GM12878 (cell line): ENCODE measurements at regions not wholly inside any gene's neighbourhood (a gene's known extent, or its start where the extent isn't known, plus 50 kb on each side); places are given as distances from the start of the nearest gene placed in this dataset.

Source experiments
- ATAC-seq: fragments of 200-7000 bp; cut with Tn5 transposase; 3 replicates; pipeline ENCODE4 v1.9.1; 2020; ENCODE audit warnings: mild to moderate bottlenecking, moderate library complexity
- BruUV-seq: library from RNA; stranded (reverse); fragments of 400-500 nt; replicated peaks from 2 replicates; lab custom pipeline; 2021; lab: Mats Ljungman, UMichigan
- CTCF ChIA-PET: fragments of 300-600 bp; sonication (Branson Sonifier 250); formaldehyde crosslinking; extraction: SDS; loops from one replicate; lab custom pipeline; 2021; ENCODE audit warnings: inconsistent platforms; lab: Yijun Ruan, JAX
- POLR2A ChIA-PET: fragments of 350-600 bp; formaldehyde crosslinking; extraction: SDS; loops from one replicate; lab custom pipeline; 2021; ENCODE audit warnings: inconsistent platforms; lab: Charles Lee
- RAD21 ChIA-PET: fragments of 300-600 bp; sonication (Branson Sonifier 250); formaldehyde crosslinking; loops from one replicate; lab custom pipeline; 2023; ENCODE audit warnings: antibody characterized with exemption; ENCODE audit not compliant: unreplicated experiment; lab: Charles Lee
- SMC1A ChIA-PET: fragments of 300-600 bp; sonication (Branson Sonifier 250); formaldehyde crosslinking; loops from one replicate; lab custom pipeline; 2023; ENCODE audit not compliant: unreplicated experiment, uncharacterized antibody; lab: Charles Lee
- DNase-seq: peaks from one replicate; pipeline ENCODE4 v3.0.0-alpha.2; 2011; ENCODE audit warnings: low read depth, low spot score
- FAIRE-seq: peaks from 3 replicates; lab custom pipeline; 2011; peaks lifted over from hg19 to GRCh38; lab: Jason Lieb, UNC
- H2AFZ ChIP-seq: 2 replicates; pipeline ENCODE4 v1.6.0; 2011; ENCODE audit warnings: low read depth, low read length, control low read depth; ENCODE audit not compliant: control insufficient read depth
- H3K27ac ChIP-seq: 2 replicates; pipeline ENCODE4 v1.5.1; 2011; ENCODE audit warnings: control low read depth; ENCODE audit not compliant: control insufficient read depth, insufficient read depth
- H3K27me3 ChIP-seq, 2 experiments: replicated peaks in 1 of 2; 2 replicates each; pipeline versions ENCODE4 v1.6.0 to v1.6.1; 2011; ENCODE audit warnings: low read length in 1 of 2; ENCODE audit not compliant: control insufficient read depth in 2 of 2, insufficient read depth in 2 of 2
- H3K36me3 ChIP-seq, 2 experiments: 2 replicates each; pipeline ENCODE4 v1.5.1; 2011; ENCODE audit warnings: low read length in 1 of 2; ENCODE audit not compliant: control insufficient read depth in 2 of 2, insufficient read depth in 2 of 2
- H3K4me1 ChIP-seq: 2 replicates; pipeline ENCODE4 v1.6.1; 2011; ENCODE audit warnings: mild to moderate bottlenecking, low read length, moderate library complexity, mixed read lengths; ENCODE audit not compliant: control insufficient read depth, insufficient read depth
- H3K4me2 ChIP-seq: 2 replicates; pipeline ENCODE4 v1.6.0; 2011; ENCODE audit warnings: control low read depth; ENCODE audit not compliant: control insufficient read depth, insufficient read depth
- H3K4me3 ChIP-seq: fragments of 200-600 bp; sonication (generic); 2 replicates; pipeline ENCODE4 v1.5.1; 2016
- H3K79me2 ChIP-seq: 2 replicates; pipeline ENCODE4 v1.6.0; 2011; ENCODE audit warnings: low read length; ENCODE audit not compliant: control insufficient read depth, insufficient read depth
- H3K9ac ChIP-seq: 2 replicates; pipeline ENCODE4 v1.8.0; 2011; ENCODE audit warnings: low read length, control low read depth, mixed read lengths; ENCODE audit not compliant: control insufficient read depth, insufficient read depth
- H3K9me3 ChIP-seq: replicated peaks from 3 replicates; pipeline ENCODE4 v1.5.1; 2011; ENCODE audit warnings: mild to moderate bottlenecking, low read length; ENCODE audit not compliant: control insufficient read depth, insufficient read depth
- H4K20me1 ChIP-seq: 2 replicates; pipeline ENCODE4 v1.6.0; 2011; ENCODE audit not compliant: control insufficient read depth, insufficient read depth
- CREM ChIP-seq: IDR thresholded peaks from 2 replicates; pipeline ENCODE4 v1.6.1; 2014; ENCODE audit warnings: antibody characterized with exemption, low read depth
- DPF2 ChIP-seq: fragments of 450-650 bp; IDR thresholded peaks from 2 replicates; pipeline ENCODE4 v1.6.1; 2017; ENCODE audit warnings: mild to moderate bottlenecking
- HDAC6 ChIP-seq: fragments of 200-600 bp; sonication (generic); IDR thresholded peaks from one replicate; pipeline ENCODE4 v1.8.0; 2017; ENCODE audit warnings: antibody characterized with exemption; ENCODE audit not compliant: unreplicated experiment
- KAT2A ChIP-seq: conservative IDR thresholded peaks from 2 replicates; pipeline ENCODE4 v1.6.1; 2011; ENCODE audit warnings: low read depth, low read length; ENCODE audit not compliant: control insufficient read depth
- SMAD5 ChIP-seq: IDR thresholded peaks from 2 replicates; pipeline ENCODE4 v1.6.1; 2016; ENCODE audit warnings: antibody characterized with exemption, low read depth
- SP1 ChIP-seq: IDR thresholded peaks from one replicate; pipeline ENCODE4 v1.6.1; 2011; ENCODE audit warnings: low read depth, low read length
- ZNF207 ChIP-seq: fragments of 450-650 bp; IDR thresholded peaks from 2 replicates; pipeline ENCODE4 v1.6.1; 2014; ENCODE audit warnings: antibody characterized with exemption, mild to moderate bottlenecking, borderline replicate concordance
- WGBS: methylation state at CpG from one replicate; pipeline ENCODE4 v1.1.6; 2016; ENCODE audit warnings: low lambda C conversion rate; ENCODE audit not compliant: insufficient replicate concordance, insufficient coverage; ENCODE audit errors: missing lambda C conversion rate; 5-methylcytosine and 5-hydroxymethylcytosine counted together
- in situ Hi-C: fragments of 300-500 bp; cut with MboI; formaldehyde crosslinking; loops from 9 replicates; pipeline ENCODE4 v1.14.3; 2018; ENCODE audit warnings: mixed read lengths
- intact Hi-C: fragments of 100-400 bp; cut with micrococcal nuclease; formaldehyde crosslinking; loops from one replicate; pipeline ENCODE4 v1.14.2; 2022; ENCODE audit not compliant: unreplicated experiment
- TF ChIP-seq, protein P1 (sequence below): IDR thresholded peaks from 2 replicates; pipeline ENCODE4 v1.6.1; 2011; ENCODE audit warnings: mild to moderate bottlenecking, low read depth, low read length, moderate library complexity; ENCODE audit not compliant: insufficient replicate concordance
- TF ChIP-seq, protein P2 (sequence below): fragments of 450-650 bp; IDR thresholded peaks from 2 replicates; pipeline ENCODE4 v1.6.1; 2016; ENCODE audit warnings: mild to moderate bottlenecking
- TF ChIP-seq, protein P3 (sequence below): IDR thresholded peaks from 2 replicates; pipeline ENCODE4 v1.6.1; 2011; ENCODE audit warnings: borderline replicate concordance, low read depth, mild to moderate bottlenecking, moderate library complexity, mixed read lengths, low read length; ENCODE audit not compliant: insufficient read depth; ENCODE audit errors: extremely low read length
- TF ChIP-seq, protein P4 (sequence below): IDR thresholded peaks from 2 replicates; pipeline ENCODE4 v1.6.1; 2011; ENCODE audit warnings: borderline replicate concordance, low read depth, mild to moderate bottlenecking, moderate library complexity, low read length; ENCODE audit not compliant: insufficient read depth, poor library complexity, severe bottlenecking

DNA sequence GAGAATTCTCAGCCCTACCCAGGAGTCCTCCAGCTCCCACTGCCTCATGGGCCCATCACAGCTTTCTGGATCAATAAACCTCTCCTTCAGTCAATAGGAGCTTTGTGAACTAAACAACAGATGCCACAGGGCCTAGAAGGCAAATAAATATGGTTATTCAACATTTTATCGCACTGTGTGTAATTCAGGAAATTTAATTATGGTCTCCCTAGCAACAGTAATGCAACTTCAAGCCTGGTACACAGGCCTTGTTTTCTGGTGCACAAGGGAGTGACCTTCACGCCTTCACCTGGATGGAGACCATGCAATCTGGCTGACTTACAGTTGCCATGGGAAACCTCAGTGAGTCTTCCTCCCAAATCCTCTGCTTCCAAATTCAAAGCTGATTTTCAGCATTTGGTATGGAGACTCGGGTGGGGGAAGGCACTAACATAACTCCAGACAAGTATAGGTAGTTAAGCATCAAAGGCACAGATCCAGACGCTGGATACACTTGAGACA, 441.0 kb upstream of the NPVF start:
- DNase-seq (no peak), FAIRE-seq (no peak), ATAC-seq (no peak)
- Histone ChIP-seq H3K27me3 (no peaks in the 10 kb centered on the region), H3K27ac (no peak overlapping the region), H3K36me3 (no peaks in the 10 kb centered on the region), H3K4me2 (no peak overlapping the region), H3K4me3 (no peak overlapping the region), H3K9me3 (no peaks in the 10 kb centered on the region), H2AFZ (no peak overlapping the region), H4K20me1 (no peaks in the 10 kb centered on the region), H3K4me1 (no peaks in the 10 kb centered on the region), H3K9ac (no peak overlapping the region), H3K79me2 (no peaks in the 10 kb centered on the region)
- in situ Hi-C loops (no loop called here), intact Hi-C loops (no loop called here)
- POLR2A ChIA-PET, result no interaction called here
- 8% methylated on average over 4 of the region's 4 CpGs for WGBS
- RAD21 ChIA-PET, result no interaction called here
- TF ChIP-seq, protein P1, sequence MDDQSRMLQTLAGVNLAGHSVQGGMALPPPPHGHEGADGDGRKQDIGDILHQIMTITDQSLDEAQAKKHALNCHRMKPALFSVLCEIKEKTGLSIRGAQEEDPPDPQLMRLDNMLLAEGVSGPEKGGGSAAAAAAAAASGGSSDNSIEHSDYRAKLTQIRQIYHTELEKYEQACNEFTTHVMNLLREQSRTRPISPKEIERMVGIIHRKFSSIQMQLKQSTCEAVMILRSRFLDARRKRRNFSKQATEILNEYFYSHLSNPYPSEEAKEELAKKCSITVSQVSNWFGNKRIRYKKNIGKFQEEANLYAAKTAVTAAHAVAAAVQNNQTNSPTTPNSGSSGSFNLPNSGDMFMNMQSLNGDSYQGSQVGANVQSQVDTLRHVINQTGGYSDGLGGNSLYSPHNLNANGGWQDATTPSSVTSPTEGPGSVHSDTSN, result no peak
- TF ChIP-seq, protein P2, sequence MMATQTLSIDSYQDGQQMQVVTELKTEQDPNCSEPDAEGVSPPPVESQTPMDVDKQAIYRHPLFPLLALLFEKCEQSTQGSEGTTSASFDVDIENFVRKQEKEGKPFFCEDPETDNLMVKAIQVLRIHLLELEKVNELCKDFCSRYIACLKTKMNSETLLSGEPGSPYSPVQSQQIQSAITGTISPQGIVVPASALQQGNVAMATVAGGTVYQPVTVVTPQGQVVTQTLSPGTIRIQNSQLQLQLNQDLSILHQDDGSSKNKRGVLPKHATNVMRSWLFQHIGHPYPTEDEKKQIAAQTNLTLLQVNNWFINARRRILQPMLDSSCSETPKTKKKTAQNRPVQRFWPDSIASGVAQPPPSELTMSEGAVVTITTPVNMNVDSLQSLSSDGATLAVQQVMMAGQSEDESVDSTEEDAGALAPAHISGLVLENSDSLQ, result no peak
- SMC1A ChIA-PET, result no interaction called here
- BruUV-seq, result no TSS peak
- CTCF ChIA-PET, result no interaction called here

DNA sequence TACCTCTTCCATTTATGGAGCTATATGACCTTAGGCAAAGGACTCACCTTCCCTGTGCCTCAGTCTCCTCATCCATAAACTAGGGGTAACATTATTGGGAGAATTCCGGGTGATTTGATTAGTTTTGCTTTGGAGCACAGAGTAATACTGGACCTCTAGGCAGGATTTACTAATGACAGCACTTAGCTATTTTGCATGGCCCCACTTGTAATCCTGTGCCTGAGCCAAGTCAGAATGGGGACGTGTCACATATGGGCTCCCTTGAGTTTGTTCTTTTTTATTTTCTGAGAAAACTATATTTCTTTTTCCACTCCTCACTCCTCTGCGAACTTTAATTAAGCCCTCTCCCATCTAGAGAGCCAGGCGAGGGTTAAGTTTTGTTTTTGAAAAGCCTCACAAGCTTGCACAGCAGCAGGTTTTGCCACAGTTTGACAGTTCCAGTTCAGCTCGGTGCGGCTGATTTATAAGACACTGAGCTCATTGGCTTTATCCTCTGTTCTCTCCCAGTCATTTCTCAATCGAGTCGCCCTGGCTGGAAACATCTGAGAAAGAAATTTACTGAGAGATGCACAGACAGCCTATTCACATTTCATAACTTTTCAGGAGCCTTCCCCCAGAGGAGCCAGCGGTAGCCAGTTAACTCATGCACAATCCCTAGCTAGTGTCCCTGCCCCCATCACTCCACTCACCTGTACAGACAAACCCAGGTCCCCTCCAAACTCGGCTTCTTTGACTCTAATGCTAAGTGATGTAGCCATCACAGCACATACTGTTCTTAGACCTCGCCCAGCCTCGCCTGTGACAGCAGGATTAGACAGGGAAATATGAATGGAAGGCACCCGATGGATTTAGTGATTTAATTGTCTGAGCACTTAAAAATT, 441.9 kb upstream of the NPVF start:
- ATAC-seq (no peak), FAIRE-seq (no peak), DNase-seq (no peak)
- H3K4me3 ChIP-seq, result no peak overlapping the region
- ChIA-PET POLR2A (no interaction called here), CTCF (no interaction called here), RAD21 (no interaction called here), SMC1A (no interaction called here)
- no peaks in the 10 kb centered on the region for H3K36me3 ChIP-seq
- no peak overlapping the region for H3K4me2 ChIP-seq
- in situ Hi-C loops (no loop called here), intact Hi-C loops (no loop called here)
- H4K20me1 ChIP-seq, result no peaks in the 10 kb centered on the region
- no peak overlapping the region for H2AFZ ChIP-seq
- TF ChIP-seq, protein P3, sequence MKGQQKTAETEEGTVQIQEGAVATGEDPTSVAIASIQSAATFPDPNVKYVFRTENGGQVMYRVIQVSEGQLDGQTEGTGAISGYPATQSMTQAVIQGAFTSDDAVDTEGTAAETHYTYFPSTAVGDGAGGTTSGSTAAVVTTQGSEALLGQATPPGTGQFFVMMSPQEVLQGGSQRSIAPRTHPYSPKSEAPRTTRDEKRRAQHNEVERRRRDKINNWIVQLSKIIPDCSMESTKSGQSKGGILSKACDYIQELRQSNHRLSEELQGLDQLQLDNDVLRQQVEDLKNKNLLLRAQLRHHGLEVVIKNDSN, result no peak
- no peak for TF ChIP-seq DPF2
- no peak for TF ChIP-seq ZNF207
- no peak for TF ChIP-seq SP1
- no peak for TF ChIP-seq KAT2A
- TF ChIP-seq HDAC6, result no peak
- no peak for TF ChIP-seq CREM
- no peak for TF ChIP-seq SMAD5
- TF ChIP-seq, protein P4, sequence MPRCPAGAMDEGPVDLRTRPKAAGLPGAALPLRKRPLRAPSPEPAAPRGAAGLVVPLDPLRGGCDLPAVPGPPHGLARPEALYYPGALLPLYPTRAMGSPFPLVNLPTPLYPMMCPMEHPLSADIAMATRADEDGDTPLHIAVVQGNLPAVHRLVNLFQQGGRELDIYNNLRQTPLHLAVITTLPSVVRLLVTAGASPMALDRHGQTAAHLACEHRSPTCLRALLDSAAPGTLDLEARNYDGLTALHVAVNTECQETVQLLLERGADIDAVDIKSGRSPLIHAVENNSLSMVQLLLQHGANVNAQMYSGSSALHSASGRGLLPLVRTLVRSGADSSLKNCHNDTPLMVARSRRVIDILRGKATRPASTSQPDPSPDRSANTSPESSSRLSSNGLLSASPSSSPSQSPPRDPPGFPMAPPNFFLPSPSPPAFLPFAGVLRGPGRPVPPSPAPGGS, result no peak
- BruUV-seq, result no TSS peak
- no peak overlapping the region for H3K27ac ChIP-seq
- no peaks in the 10 kb centered on the region for H3K4me1 ChIP-seq
- no peak overlapping the region for H3K9ac ChIP-seq
- H3K27me3 ChIP-seq, result no peaks in the 10 kb centered on the region
- WGBS, result 28% methylated on average over 13 of the region's 13 CpGs
- H3K79me2 ChIP-seq, result no peaks in the 10 kb centered on the region
- H3K9me3 ChIP-seq, result no peaks in the 10 kb centered on the region
